ENCODE measurements at regions not wholly inside any gene's neighbourhood (a gene's known extent, or its start where the extent isn't known, plus 50 kb on each side); places are given as distances from the start of the nearest gene placed in this dataset.

- DNase-seq = no peak
Measured at GRCh38 chr15:77817434-77817833, 184.7 kb upstream of the LINGO1 start.

- DNase-seq = no peak
Measured at GRCh38 chr15:77816983-77817382, 184.3 kb upstream of the LINGO1 start.

- no peak for DNase-seq
Measured at GRCh38 chr15:77815015-77815414, 182.3 kb upstream of the LINGO1 start.

- DNase-seq = no peak
Measured at GRCh38 chr15:77812664-77813063, 180.0 kb upstream of the LINGO1 start.

- DNase-seq = no peak
Measured at GRCh38 chr15:77811270-77811669, 178.6 kb upstream of the LINGO1 start.

GRCh38 chr15:77810130-77810571 is 177.4 kb upstream of the LINGO1 start:
- no peak for DNase-seq

GRCh38 chr15:77808581-77809177 is 176.0 kb upstream of the LINGO1 start:
- no peak for DNase-seq

- no peak for DNase-seq
Measured at GRCh38 chr15:77808075-77808474, 175.4 kb upstream of the LINGO1 start.

GRCh38 chr15:77807611-77808010 is 174.9 kb upstream of the LINGO1 start:
- DNase-seq = no peak

GRCh38 chr15:77807115-77807514 is 174.4 kb upstream of the LINGO1 start:
- no peak for DNase-seq

GRCh38 chr15:77804210-77804609 is 171.5 kb upstream of the LINGO1 start:
- no peak for DNase-seq

- DNase-seq = no peak
Measured at GRCh38 chr15:77803487-77803886, 170.8 kb upstream of the LINGO1 start.

- DNase-seq = no peak
Measured at GRCh38 chr15:77800305-77800704, 167.6 kb upstream of the LINGO1 start.

- no peak for DNase-seq
Measured at GRCh38 chr15:77798847-77799246, 166.1 kb upstream of the LINGO1 start.

- no peak for DNase-seq
Measured at GRCh38 chr15:77798151-77798835, 165.6 kb upstream of the LINGO1 start.

- no peak for DNase-seq
Measured at GRCh38 chr15:77797270-77797669, 164.6 kb upstream of the LINGO1 start.

GRCh38 chr15:77796046-77796729 is 163.5 kb upstream of the LINGO1 start:
- DNase-seq = no peak

- no peak for DNase-seq
Measured at GRCh38 chr15:77795446-77795845, 162.7 kb upstream of the LINGO1 start.

GRCh38 chr15:77791941-77792340 is 159.2 kb upstream of the LINGO1 start:
- no peak for DNase-seq

GRCh38 chr15:77790481-77790880 is 157.8 kb upstream of the LINGO1 start:
- no peak for DNase-seq

- DNase-seq = no peak
Measured at GRCh38 chr15:77786956-77787355, 154.2 kb upstream of the LINGO1 start.

GRCh38 chr15:77786181-77786890 is 153.6 kb upstream of the LINGO1 start:
- DNase-seq = no peak

All from activated CD4-positive, alpha-beta T cell treated with anti-CD3 and anti-CD28 coated beads, Interleukin-2, amount 50 U/mL, for 16 hours (primary cell).